ENCODE measurements at regions not wholly inside any gene's neighbourhood (a gene's known extent, or its start where the extent isn't known, plus 50 kb on each side); places are given as distances from the start of the nearest gene placed in this dataset.

GRCh38 chr6:15131651-15132061, 114.2 kb upstream of the JARID2 start:
- Histone ChIP-seq H3K27me3 (no peaks in the 10 kb centered on the region), H3K4me1 (peaks cover 0 to 4% (median 0%) of the 10 kb centered on the region in 4 donors), H3K36me3 (no peaks in the 10 kb centered on the region), H3K4me3 (no peak overlapping the region), H3K9me3 (no peaks in the 10 kb centered on the region), H3K27ac (no peak overlapping the region)
- DNase-seq, result no peak
- 77 to 81% methylated on average over 7 of the region's 7 CpGs for WGBS, 2 donors
- no peak for ATAC-seq (ENCODE audit: low FRiP score in 2 of 2)
- no peak for TF ChIP-seq POLR2A (IDR thresholded peaks at IDR 0.05)
- TF ChIP-seq CTCF (IDR thresholded peaks at IDR 0.05), result no peak
- no peak for TF ChIP-seq POLR2AphosphoS5 (IDR thresholded peaks at IDR 0.05)
- no peak for TF ChIP-seq EP300 (IDR thresholded peaks at IDR 0.05)

GRCh38 chr6:15132167-15132566, 113.7 kb upstream of the JARID2 start:
- DNase-seq, result no peak

GRCh38 chr6:15132854-15133670, 112.8 kb upstream of the JARID2 start:
- Histone ChIP-seq H3K9me3 (no peaks in the 10 kb centered on the region), H3K4me3 (no peak overlapping the region), H3K27me3 (no peaks in the 10 kb centered on the region), H3K4me1 (peaks cover 0 to 4% (median 0%) of the 10 kb centered on the region in 4 donors), H3K36me3 (no peaks in the 10 kb centered on the region), H3K27ac (no peak overlapping the region)
- peak in 1 of 2 donors; percentile 56 for ATAC-seq (ENCODE audit: low FRiP score in 2 of 2)
- DNase-seq, result peak in 1 of 2 donors; percentile 28
- TF ChIP-seq POLR2AphosphoS5 (IDR thresholded peaks at IDR 0.05) (no peak), POLR2A (IDR thresholded peaks at IDR 0.05) (no peak), CTCF (IDR thresholded peaks at IDR 0.05) (no peak), EP300 (IDR thresholded peaks at IDR 0.05) (no peak)
- 68 to 74% methylated on average over 8 of the region's 8 CpGs for WGBS, 2 donors

More at GRCh38 chr6:15132167-15132566, 113.7 kb upstream of the JARID2 start:
- no peak for ATAC-seq (ENCODE audit: low FRiP score in 2 of 2)
- no peak overlapping the region for H3K27ac ChIP-seq
- 87 to 91% methylated on average over 4 of the region's 4 CpGs for WGBS, 2 donors
- H3K27me3 ChIP-seq, result no peaks in the 10 kb centered on the region
- H3K36me3 ChIP-seq, result no peaks in the 10 kb centered on the region
- no peaks in the 10 kb centered on the region for H3K9me3 ChIP-seq
- no peak overlapping the region for H3K4me3 ChIP-seq
- TF ChIP-seq POLR2A (IDR thresholded peaks at IDR 0.05) (no peak), POLR2AphosphoS5 (IDR thresholded peaks at IDR 0.05) (no peak), CTCF (IDR thresholded peaks at IDR 0.05) (no peak), EP300 (IDR thresholded peaks at IDR 0.05) (no peak)
- H3K4me1 ChIP-seq, result peaks cover 0 to 4% (median 0%) of the 10 kb centered on the region in 4 donors

GRCh38 chr6:15137086-15137485, 108.8 kb upstream of the JARID2 start:
- TF ChIP-seq POLR2AphosphoS5 (IDR thresholded peaks at IDR 0.05), result no peak
- no peak for TF ChIP-seq CTCF (IDR thresholded peaks at IDR 0.05)
- TF ChIP-seq EP300 (IDR thresholded peaks at IDR 0.05), result no peak
- no peak for TF ChIP-seq POLR2A (IDR thresholded peaks at IDR 0.05)
- no peaks in the 10 kb centered on the region for H3K36me3 ChIP-seq
- H3K27ac ChIP-seq, result no peak overlapping the region
- H3K9me3 ChIP-seq, result no peaks in the 10 kb centered on the region
- no peaks in the 10 kb centered on the region for H3K27me3 ChIP-seq
- no peak for DNase-seq
- H3K4me1 ChIP-seq, result peaks cover 0 to 4% (median 0%) of the 10 kb centered on the region in 4 donors
- no peak for ATAC-seq (ENCODE audit: low FRiP score in 2 of 2)
- H3K4me3 ChIP-seq, result no peak overlapping the region
- 100% methylated on average over 1 of the region's 1 CpG for WGBS, 2 donors

- no peak overlapping the region for H3K4me3 ChIP-seq
- no peak for ATAC-seq (ENCODE audit: low FRiP score in 2 of 2)
- H3K36me3 ChIP-seq, result no peaks in the 10 kb centered on the region
- no peaks in the 10 kb centered on the region for H3K27me3 ChIP-seq
- no peaks in the 10 kb centered on the region for H3K4me1 ChIP-seq
- H3K27ac ChIP-seq, result no peak overlapping the region
- H3K9me3 ChIP-seq, result no peaks in the 10 kb centered on the region
- TF ChIP-seq POLR2AphosphoS5 (IDR thresholded peaks at IDR 0.05), result no peak
- no peak for DNase-seq
- WGBS, 2 donors, result 51 to 66% methylated on average over 3 of the region's 3 CpGs
Measured at GRCh38 chr6:15143086-15143485, 102.8 kb upstream of the JARID2 start.

Measured in upper lobe of left lung (tissue), 6 donors.